ENCODE measurements at regions not wholly inside any gene's neighbourhood (a gene's known extent, or its start where the extent isn't known, plus 50 kb on each side); places are given as distances from the start of the nearest gene placed in this dataset.

- DNase-seq: no peak
Observed at GRCh38 chr4:189443341-189443740, 497.3 kb upstream of the FRG1 start.

GRCh38 chr4:189445613-189446012, 495.1 kb upstream of the FRG1 start:
- no peak for DNase-seq

- DNase-seq: no peak
Observed at GRCh38 chr4:189463734-189464133, 476.9 kb upstream of the FRG1 start.

GRCh38 chr4:189494407-189494806, 446.3 kb upstream of the FRG1 start:
- no peak for DNase-seq

GRCh38 chr4:189497516-189497915, 443.2 kb upstream of the FRG1 start:
- DNase-seq: no peak

GRCh38 chr4:189497996-189498395, 442.7 kb upstream of the FRG1 start:
- DNase-seq: no peak

GRCh38 chr4:189498457-189498856, 442.2 kb upstream of the FRG1 start:
- DNase-seq: no peak

GRCh38 chr4:189499696-189500095, 441.0 kb upstream of the FRG1 start:
- no peak for DNase-seq

- no peak for DNase-seq
Observed at GRCh38 chr4:189500970-189501369, 439.7 kb upstream of the FRG1 start.

- DNase-seq: no peak
Observed at GRCh38 chr4:189502841-189503435, 437.7 kb upstream of the FRG1 start.

GRCh38 chr4:189504220-189504619, 436.5 kb upstream of the FRG1 start:
- no peak for DNase-seq

GRCh38 chr4:189505380-189505779, 435.3 kb upstream of the FRG1 start:
- DNase-seq: no peak

GRCh38 chr4:189506080-189506479, 434.6 kb upstream of the FRG1 start:
- DNase-seq: no peak

- no peak for DNase-seq
Observed at GRCh38 chr4:189507060-189507459, 433.6 kb upstream of the FRG1 start.

- DNase-seq: no peak
Observed at GRCh38 chr4:189510601-189511000, 430.1 kb upstream of the FRG1 start.

GRCh38 chr4:189511581-189511980, 429.1 kb upstream of the FRG1 start:
- DNase-seq: no peak

GRCh38 chr4:189513421-189513820, 427.3 kb upstream of the FRG1 start:
- DNase-seq: no peak

- no peak for DNase-seq
Observed at GRCh38 chr4:189514209-189514608, 426.5 kb upstream of the FRG1 start.

- no peak for DNase-seq
Observed at GRCh38 chr4:189516902-189517301, 423.8 kb upstream of the FRG1 start.

- no peak for DNase-seq
Observed at GRCh38 chr4:189519186-189519585, 421.5 kb upstream of the FRG1 start.

GRCh38 chr4:189525304-189525703, 415.4 kb upstream of the FRG1 start:
- DNase-seq: no peak

GRCh38 chr4:189530848-189531247, 409.8 kb upstream of the FRG1 start:
- no peak for DNase-seq

GRCh38 chr4:189533603-189534002, 407.1 kb upstream of the FRG1 start:
- DNase-seq: no peak

- DNase-seq: no peak
Observed at GRCh38 chr4:189547559-189547958, 393.1 kb upstream of the FRG1 start.

- no peak for DNase-seq
Observed at GRCh38 chr4:189548484-189549125, 392.1 kb upstream of the FRG1 start.

All from fibroblast of upper back skin (primary cell).